ENCODE measurements at regions not wholly inside any gene's neighbourhood (a gene's known extent, or its start where the extent isn't known, plus 50 kb on each side); places are given as distances from the start of the nearest gene placed in this dataset.

DNA sequence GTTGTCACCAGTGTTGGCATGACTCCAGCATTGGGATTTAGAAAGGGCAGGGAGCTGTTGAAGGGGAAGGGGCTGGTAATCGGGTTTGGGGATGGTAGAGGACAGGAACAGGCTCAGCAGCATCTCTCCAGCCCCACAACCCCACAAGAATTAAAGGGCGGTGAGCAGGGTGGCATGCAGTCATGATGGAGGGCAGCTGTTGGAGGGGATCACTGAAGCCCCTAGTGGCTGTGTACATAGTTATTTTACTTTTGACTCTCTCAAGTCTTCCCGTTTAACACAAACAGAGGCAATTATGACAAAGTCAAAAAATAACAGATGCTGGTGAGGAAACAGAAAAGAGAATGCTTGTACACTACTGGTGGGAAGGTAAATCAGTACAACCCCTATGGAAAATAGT is 213.8 kb downstream of the URB2 start:
- Histone ChIP-seq H3K27ac (ENCODE audit: low read depth, low read length) (no peak overlapping the region), H3K27me3 (replicated peaks in 1 of 4; ENCODE audit: control insufficient read depth in 3 of 4, extremely low read depth in 1 of 4, insufficient read depth in 3 of 4, low read length in 3 of 4) (no peaks in the 10 kb centered on the region), H3K18ac (ENCODE audit: extremely low read depth, low read length) (no peak overlapping the region), H4K5ac (ENCODE audit: insufficient read length, low read depth, low read length) (no peak overlapping the region), H3K14ac (ENCODE audit: insufficient read length) (no peak overlapping the region), H3K23ac (ENCODE audit: insufficient read length) (no peak overlapping the region), H3K4ac (replicated peaks; ENCODE audit: insufficient read length, low read depth, low read length) (no peak overlapping the region), H3K4me1 (replicated peaks in 1 of 4; ENCODE audit: control insufficient read depth in 3 of 4, insufficient read depth in 4 of 4, low read length in 3 of 4) (no peaks in the 10 kb centered on the region; a peak in 1 of 7 replicates), H4K20me1 (replicated peaks in 1 of 2; ENCODE audit: control insufficient read depth in 1 of 2, insufficient read depth in 2 of 2, low read length in 2 of 2) (no peaks in the 10 kb centered on the region), H2BK20ac (ENCODE audit: low read length) (no peak overlapping the region), H3K9ac (replicated peaks in 1 of 4; ENCODE audit: extremely low read depth in 1 of 4, low read depth in 3 of 4, low read length in 3 of 4) (no peak overlapping the region), H3K9me3 (ENCODE audit: insufficient read depth in 2 of 2, low read depth in 1 of 2, low read length in 1 of 2) (no peaks in the 10 kb centered on the region), H2BK12ac (ENCODE audit: low read depth, low read length) (no peak overlapping the region), H3K79me1 (ENCODE audit: low read depth, low read length) (no peaks in the 10 kb centered on the region), H2BK120ac (replicated peaks; ENCODE audit: low read depth, low read length) (no peak overlapping the region), H4K91ac (replicated peaks; ENCODE audit: insufficient read length, low read length) (no peak overlapping the region), H2AK5ac (ENCODE audit: low read depth, low read length) (no peak overlapping the region), H2BK5ac (ENCODE audit: low read depth, low read length) (no peak overlapping the region), H3K79me2 (ENCODE audit: control insufficient read depth in 1 of 2, insufficient read depth in 2 of 2, low read length in 2 of 2) (no peaks in the 10 kb centered on the region), H3K36me3 (ENCODE audit: control insufficient read depth in 2 of 4, insufficient read depth in 4 of 4, low read length in 3 of 4) (no peaks in the 10 kb centered on the region), H2BK15ac (ENCODE audit: low read length) (no peak overlapping the region), H3K23me2 (ENCODE audit: low read depth, low read length) (no peaks in the 10 kb centered on the region; the same call in 1 of the 2 replicates), H3K4me3 (ENCODE audit: extremely low read depth in 1 of 4, insufficient read depth in 2 of 4, low read depth in 3 of 4, low read length in 4 of 4) (no peak overlapping the region), H3K4me2 (ENCODE audit: insufficient read depth in 1 of 2, low read depth in 2 of 2, low read length in 2 of 2) (no peak overlapping the region), H3K56ac (replicated peaks; ENCODE audit: insufficient read length, low read depth, low read length) (no peak overlapping the region), H4K8ac (ENCODE audit: extremely low read depth, insufficient read depth, low read length) (no peak overlapping the region), H2AFZ (ENCODE audit: low read length) (peak overlapping the region; percentile 81; the same call in 1 of the 2 replicates)
- DNase-seq (ENCODE audit: low read depth in 1 of 2, low spot score in 2 of 2): no peak
- POLR2A ChIA-PET (ENCODE audit: partially characterized antibody): no interaction called here
- FAIRE-seq: no peak
- 84% methylated on average over 3 of the region's 3 CpGs; no CpG with 5 or more reads in 1 of the 2 experiments for WGBS, 2 experiments (ENCODE audit: extremely low coverage in 1 of 2, insufficient coverage in 1 of 2, insufficient read length in 1 of 2, insufficient replicate concordance in 2 of 2, low coverage in 1 of 2, low lambda C conversion rate in 2 of 2, missing lambda C conversion rate in 1 of 2)
- CTCF ChIA-PET (ENCODE audit: partially characterized antibody): interaction anchor here (0.8 kb wide), 2 partner anchors 9 to 12 kb away, joined by 3 read pairs; no protein-coding TSS in a partner anchor
- TF ChIP-seq RAD21 (IDR thresholded peaks at IDR 0.05 in 1 of 2, conservative IDR thresholded peaks at IDR 0.05 in 1 of 2; ENCODE audit: low read depth in 2 of 2, low read length in 2 of 2) (peak; percentile 14 to 38; a peak in 2 of 4 replicates), CTCF (IDR thresholded peaks at IDR 0.05; ENCODE audit: control extremely low read depth in 1 of 3, insufficient read depth in 1 of 3, low read depth in 1 of 3, low read length in 3 of 3) (peak in 2 of 3 experiments; percentile 16 to 28; a peak in 2 of 4 replicates), MAFK (IDR thresholded peaks at IDR 0.05; ENCODE audit: low read depth, low read length) (no peak)
